Prostate gland (tissue), 2 donors: ENCODE measurements at regions not wholly inside any gene's neighbourhood (a gene's known extent, or its start where the extent isn't known, plus 50 kb on each side); places are given as distances from the start of the nearest gene placed in this dataset.

Experiments
- DNase-seq: peaks from one replicate; pipeline ENCODE4 v3.0.0-alpha.2; 2019; ENCODE audit warnings: low spot score
- H3K27ac ChIP-seq, 2 donors: fragments of 200-600 bp; sonication (generic); 2 replicates each; pipeline ENCODE4 v1.5.1; 2017 to 2019
- H3K27me3 ChIP-seq: fragments of 200-600 bp; sonication (generic); replicated peaks from 2 replicates; pipeline ENCODE4 v1.5.1; 2019; ENCODE audit not compliant: insufficient read depth
- H3K36me3 ChIP-seq, 2 donors: fragments of 200-600 bp; sonication (generic); 1 replicate in 1 of 2; 2 replicates in 1 of 2; pipeline versions ENCODE4 v1.5.1 to v1.8.1; 2017 to 2019
- H3K4me1 ChIP-seq: fragments of 200-600 bp; sonication (generic); replicated peaks from 2 replicates; pipeline ENCODE4 v1.5.1; 2019
- H3K4me3 ChIP-seq, 2 donors: fragments of 200-600 bp; sonication (generic); 2 replicates each; pipeline ENCODE4 v1.5.1; 2017 to 2019
- H3K9me3 ChIP-seq: fragments of 200-600 bp; sonication (generic); 2 replicates; pipeline ENCODE4 v1.5.1; 2017
- POLR2A ChIP-seq: fragments of 450-650 bp; IDR thresholded peaks from one replicate; pipeline ENCODE4 v1.6.1; 2016; ENCODE audit warnings: antibody characterized with exemption, mild to moderate bottlenecking
- POLR2AphosphoS5 ChIP-seq: sonication (generic); formaldehyde crosslinking; IDR thresholded peaks from one replicate; pipeline ENCODE4 v1.6.1; 2017; ENCODE audit warnings: antibody characterized with exemption
- WGBS: methylation state at CpG from one replicate; pipeline ENCODE4 v1.1.5; 2018; 5-methylcytosine and 5-hydroxymethylcytosine counted together
- intact Hi-C: fragments of 100-400 bp; cut with DNase I; formaldehyde crosslinking; loops from one replicate; pipeline ENCODE4 v1.14.2; 2022
- TF ChIP-seq, protein P1 (sequence below), 4 experiments: fragments of 200-600 bp in 2 of 4; fragments of 450-650 bp in 2 of 4; sonication (generic) in 2 of 4; IDR thresholded peaks; 1 replicate in 3 of 4; 2 replicates in 1 of 4; pipeline ENCODE4 v1.5.1; 2016 to 2019; ENCODE audit warnings: antibody characterized with exemption in 4 of 4, mild to moderate bottlenecking in 2 of 4, moderate library complexity in 2 of 4

DNA sequence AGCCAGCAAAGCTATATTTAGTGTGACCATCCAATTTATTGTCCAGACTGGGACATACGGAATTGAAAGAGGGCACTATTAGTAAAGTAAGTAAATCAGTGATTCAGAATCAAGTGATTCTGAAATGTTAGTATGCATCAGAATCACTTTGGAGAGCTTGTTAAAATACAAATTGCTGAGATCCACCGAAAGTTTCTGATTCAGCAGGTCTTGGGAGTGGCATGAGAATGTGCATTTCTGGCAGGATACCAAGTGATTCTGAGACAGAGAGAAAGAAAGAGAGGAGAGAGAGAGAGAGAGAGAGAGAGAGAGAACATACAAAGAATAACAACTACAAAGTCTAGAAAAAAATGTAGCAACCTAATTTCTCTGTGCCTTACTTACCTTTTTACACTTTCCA is 65.4 kb upstream of the ASTN2 start:
- H3K27ac ChIP-seq: no peak overlapping the region
- H3K27me3 ChIP-seq: no peaks in the 10 kb centered on the region
- no peaks in the 10 kb centered on the region for H3K9me3 ChIP-seq
- WGBS: 72% methylated on average over 2 of the region's 2 CpGs
- H3K36me3 ChIP-seq: no peaks in the 10 kb centered on the region
- no peak overlapping the region for H3K4me3 ChIP-seq
- TF ChIP-seq POLR2AphosphoS5: no peak
- no peak for TF ChIP-seq POLR2A
- TF ChIP-seq, protein P1, sequence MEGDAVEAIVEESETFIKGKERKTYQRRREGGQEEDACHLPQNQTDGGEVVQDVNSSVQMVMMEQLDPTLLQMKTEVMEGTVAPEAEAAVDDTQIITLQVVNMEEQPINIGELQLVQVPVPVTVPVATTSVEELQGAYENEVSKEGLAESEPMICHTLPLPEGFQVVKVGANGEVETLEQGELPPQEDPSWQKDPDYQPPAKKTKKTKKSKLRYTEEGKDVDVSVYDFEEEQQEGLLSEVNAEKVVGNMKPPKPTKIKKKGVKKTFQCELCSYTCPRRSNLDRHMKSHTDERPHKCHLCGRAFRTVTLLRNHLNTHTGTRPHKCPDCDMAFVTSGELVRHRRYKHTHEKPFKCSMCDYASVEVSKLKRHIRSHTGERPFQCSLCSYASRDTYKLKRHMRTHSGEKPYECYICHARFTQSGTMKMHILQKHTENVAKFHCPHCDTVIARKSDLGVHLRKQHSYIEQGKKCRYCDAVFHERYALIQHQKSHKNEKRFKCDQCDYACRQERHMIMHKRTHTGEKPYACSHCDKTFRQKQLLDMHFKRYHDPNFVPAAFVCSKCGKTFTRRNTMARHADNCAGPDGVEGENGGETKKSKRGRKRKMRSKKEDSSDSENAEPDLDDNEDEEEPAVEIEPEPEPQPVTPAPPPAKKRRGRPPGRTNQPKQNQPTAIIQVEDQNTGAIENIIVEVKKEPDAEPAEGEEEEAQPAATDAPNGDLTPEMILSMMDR (IDR thresholded peaks at IDR 0.05): no peak
- intact Hi-C loops: no loop called here
- H3K4me1 ChIP-seq: no peaks in the 10 kb centered on the region
- no peak for DNase-seq

- intact Hi-C loops: no loop called here
- Histone ChIP-seq H3K27me3 (no peaks in the 10 kb centered on the region), H3K4me3 (no peak overlapping the region), H3K9me3 (no peaks in the 10 kb centered on the region), H3K36me3 (no peaks in the 10 kb centered on the region), H3K4me1 (no peaks in the 10 kb centered on the region), H3K27ac (no peak overlapping the region)
- TF ChIP-seq POLR2AphosphoS5: no peak
- TF ChIP-seq, protein P1 (IDR thresholded peaks at IDR 0.05): no peak
- TF ChIP-seq POLR2A: no peak
- no peak for DNase-seq
- WGBS: 52% methylated on average over 1 of the region's 1 CpG
These were observed 58.4 kb upstream of the ASTN2 start for GRCh38 chr9:117473293-117473692.

DNA sequence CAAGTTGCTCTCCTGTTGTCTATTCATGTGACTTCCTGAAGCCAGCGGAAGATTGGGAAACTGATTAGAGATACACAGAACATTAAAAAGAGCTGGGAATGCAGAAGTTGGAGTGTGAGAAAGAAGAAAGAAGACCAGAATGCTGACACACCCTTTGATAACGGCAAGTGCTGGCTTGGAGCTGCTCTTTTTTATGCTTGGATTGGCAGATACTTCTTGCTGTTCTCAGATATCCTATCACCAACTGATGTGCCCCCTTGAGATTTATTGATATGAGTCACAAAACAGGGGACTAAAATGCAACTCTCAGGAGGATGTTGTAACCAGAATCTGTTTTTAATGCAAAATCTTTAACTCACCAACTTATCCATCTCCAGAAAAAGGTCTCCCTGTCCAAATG is 56.0 kb upstream of the ASTN2 start:
- intact Hi-C loops: no loop called here
- TF ChIP-seq, protein P1 (IDR thresholded peaks at IDR 0.05): no peak
- TF ChIP-seq POLR2AphosphoS5: no peak
- no peak for TF ChIP-seq POLR2A
- 11% methylated on average over 2 of the region's 2 CpGs for WGBS

GRCh38 chr9:117470455-117470854 is 55.6 kb upstream of the ASTN2 start:
- WGBS: 56% methylated on average over 1 of the region's 1 CpG
- Histone ChIP-seq H3K4me3 (no peak overlapping the region), H3K27ac (no peak overlapping the region)

More for the DNA sequence above, 56.0 kb upstream of the ASTN2 start:
- Histone ChIP-seq H3K27me3 (no peaks in the 10 kb centered on the region), H3K36me3 (no peaks in the 10 kb centered on the region), H3K9me3 (no peaks in the 10 kb centered on the region), H3K4me3 (no peak overlapping the region), H3K4me1 (no peaks in the 10 kb centered on the region), H3K27ac (no peak overlapping the region)
- no peak for DNase-seq

DNA sequence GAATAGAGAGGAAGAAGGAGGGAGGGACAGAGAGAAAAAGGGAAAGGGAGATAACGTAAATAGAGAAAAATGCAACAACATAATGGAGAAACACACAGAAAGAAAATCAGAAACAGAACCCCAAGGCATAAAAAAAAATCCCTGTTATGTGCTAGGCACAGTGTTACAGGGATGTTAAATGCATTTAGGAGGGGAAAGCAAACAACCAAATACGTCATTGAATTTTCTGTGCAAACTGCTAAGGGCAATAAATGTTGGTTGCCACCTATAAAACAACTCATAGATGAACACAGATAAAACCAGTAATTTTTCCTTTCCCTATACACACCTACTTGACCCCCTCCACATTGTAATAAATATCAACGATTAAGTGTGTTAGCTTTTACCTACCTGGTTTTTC is 51.3 kb upstream of the ASTN2 start:
- Histone ChIP-seq H3K36me3 (no peaks in the 10 kb centered on the region), H3K9me3 (no peaks in the 10 kb centered on the region), H3K4me1 (no peaks in the 10 kb centered on the region), H3K4me3 (peak overlapping the region; percentile 29 to 38), H3K27me3 (no peaks in the 10 kb centered on the region), H3K27ac (peak overlapping the region; percentile 64 to 78)
- WGBS: 25% methylated on average over 3 of the region's 3 CpGs
- intact Hi-C loops: no loop called here
- peak; percentile 13 for DNase-seq
- TF ChIP-seq, protein P1 (IDR thresholded peaks at IDR 0.05): no peak
- TF ChIP-seq POLR2A: no peak
- peak; percentile 82 for TF ChIP-seq POLR2AphosphoS5

More at GRCh38 chr9:117470455-117470854, 55.6 kb upstream of the ASTN2 start:
- no peak for DNase-seq
- Histone ChIP-seq H3K27me3 (no peaks in the 10 kb centered on the region), H3K4me1 (no peaks in the 10 kb centered on the region), H3K9me3 (no peaks in the 10 kb centered on the region), H3K36me3 (no peaks in the 10 kb centered on the region)
- TF ChIP-seq POLR2AphosphoS5 (no peak), POLR2A (no peak)
- TF ChIP-seq, protein P1 (IDR thresholded peaks at IDR 0.05): no peak
- intact Hi-C loops: no loop called here
